Mucosa of descending colon (tissue), 3 donors: ENCODE measurements at regions not wholly inside any gene's neighbourhood (a gene's known extent, or its start where the extent isn't known, plus 50 kb on each side); places are given as distances from the start of the nearest gene placed in this dataset.

ENCODE experiments used
- ATAC-seq: fragments of 200-7000 bp; cut with Tn5 transposase; one replicate; pipeline ENCODE4 v1.9.1; 2020; ENCODE audit warnings: mild to moderate bottlenecking, moderate library complexity
- DNase-seq, 3 donors: peaks; one replicate each; pipeline ENCODE4 v3.0.0-alpha.2; 2020
- H3K36me3 ChIP-seq: fragments of 200-600 bp; one replicate; pipeline ENCODE4 v1.8.0; 2021; ENCODE audit warnings: low read depth, mild to moderate bottlenecking
- H3K4me1 ChIP-seq: fragments of 200-600 bp; one replicate; pipeline ENCODE4 v1.8.0; 2021; ENCODE audit warnings: low read depth, mild to moderate bottlenecking
- H3K4me3 ChIP-seq: fragments of 200-600 bp; one replicate; pipeline ENCODE4 v1.8.0; 2021; ENCODE audit warnings: mild to moderate bottlenecking
- H3K9me3 ChIP-seq: fragments of 200-600 bp; one replicate; pipeline ENCODE4 v1.8.0; 2021; ENCODE audit warnings: mild to moderate bottlenecking
- intact Hi-C, 2 donors: fragments of 100-400 bp; cut with DNase I in 1 of 2; cut with micrococcal nuclease in 1 of 2; formaldehyde crosslinking; loops; one replicate each; pipeline versions ENCODE4 v1.11.0 to v1.11.1; 2022; cut with DNase I, micrococcal nuclease
- TF ChIP-seq, protein P1 (sequence below): fragments of 200-600 bp; IDR thresholded peaks from one replicate; pipeline ENCODE4 v1.8.0; 2022; ENCODE audit warnings: antibody characterized with exemption, mild to moderate bottlenecking
- donor health status: DM: no; HTN: no; CAD: no; lungs with moderate emphysema.
- donor health status: DM: no; HTN: no; CAD: no.
- donor health status: DM: no; HTN: yes; CAD: no.

DNA sequence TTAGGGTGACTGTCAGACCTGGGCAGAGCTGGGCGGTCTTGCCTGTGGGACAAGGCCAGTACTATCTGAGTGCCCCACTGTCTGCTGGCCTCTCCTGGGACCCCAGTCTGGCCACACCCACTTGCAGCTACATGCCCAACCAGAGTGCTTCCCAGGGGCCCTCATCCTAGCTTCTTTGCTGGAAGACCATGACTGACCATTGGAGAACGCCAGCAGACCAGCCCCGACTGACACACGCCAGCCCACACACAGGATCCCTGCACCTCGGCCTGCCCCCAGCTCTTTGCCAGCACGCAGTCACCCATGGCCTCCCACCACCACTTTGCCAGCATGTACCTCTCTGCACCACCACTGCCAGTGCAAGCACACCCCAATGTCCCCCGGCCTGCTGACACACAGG, 585.7 kb downstream of the ZNF674 start:
- TF ChIP-seq, protein P1, sequence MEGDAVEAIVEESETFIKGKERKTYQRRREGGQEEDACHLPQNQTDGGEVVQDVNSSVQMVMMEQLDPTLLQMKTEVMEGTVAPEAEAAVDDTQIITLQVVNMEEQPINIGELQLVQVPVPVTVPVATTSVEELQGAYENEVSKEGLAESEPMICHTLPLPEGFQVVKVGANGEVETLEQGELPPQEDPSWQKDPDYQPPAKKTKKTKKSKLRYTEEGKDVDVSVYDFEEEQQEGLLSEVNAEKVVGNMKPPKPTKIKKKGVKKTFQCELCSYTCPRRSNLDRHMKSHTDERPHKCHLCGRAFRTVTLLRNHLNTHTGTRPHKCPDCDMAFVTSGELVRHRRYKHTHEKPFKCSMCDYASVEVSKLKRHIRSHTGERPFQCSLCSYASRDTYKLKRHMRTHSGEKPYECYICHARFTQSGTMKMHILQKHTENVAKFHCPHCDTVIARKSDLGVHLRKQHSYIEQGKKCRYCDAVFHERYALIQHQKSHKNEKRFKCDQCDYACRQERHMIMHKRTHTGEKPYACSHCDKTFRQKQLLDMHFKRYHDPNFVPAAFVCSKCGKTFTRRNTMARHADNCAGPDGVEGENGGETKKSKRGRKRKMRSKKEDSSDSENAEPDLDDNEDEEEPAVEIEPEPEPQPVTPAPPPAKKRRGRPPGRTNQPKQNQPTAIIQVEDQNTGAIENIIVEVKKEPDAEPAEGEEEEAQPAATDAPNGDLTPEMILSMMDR, result no peak
- intact Hi-C loops, result no loop called here
- ATAC-seq, result no peak

DNA sequence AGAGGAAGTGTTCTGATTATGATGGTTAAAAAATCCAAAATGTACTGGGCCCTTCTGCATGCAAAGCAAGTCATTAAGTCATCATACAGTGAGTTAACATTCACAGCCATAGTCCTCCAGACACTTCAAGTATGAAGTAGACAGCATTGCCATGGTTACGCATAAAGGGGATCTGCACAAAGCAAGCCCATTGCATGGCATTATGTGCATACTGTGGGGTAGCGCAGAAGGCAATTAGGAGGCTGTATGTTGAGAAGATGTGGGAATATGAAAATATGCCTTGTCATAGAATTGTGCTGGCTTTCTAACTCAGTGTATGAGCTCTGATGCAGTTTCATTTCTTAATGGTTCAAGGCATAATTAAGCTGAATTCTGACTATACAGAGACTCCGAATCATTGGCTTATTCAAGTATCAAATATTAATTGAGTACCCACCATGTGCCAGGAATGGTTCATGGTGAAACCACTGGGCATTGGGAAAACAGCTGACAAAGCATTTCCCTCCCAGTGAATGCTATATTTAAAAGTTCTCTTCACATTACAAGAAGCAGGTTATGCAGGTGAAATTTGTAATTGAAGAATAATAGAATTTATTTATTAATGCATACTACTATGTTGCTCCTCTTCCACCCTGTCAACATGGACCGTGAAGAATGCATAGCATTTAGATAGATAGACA, 588.9 kb downstream of the ZNF674 start:
- ATAC-seq, result no peak
- TF ChIP-seq, protein P1, result no peak
- DNase-seq, result no peak

More for the DNA sequence above, 585.7 kb downstream of the ZNF674 start:
- H3K4me3 ChIP-seq, result no peak overlapping the region
- no peaks in the 10 kb centered on the region for H3K9me3 ChIP-seq
- H3K36me3 ChIP-seq, result no peaks in the 10 kb centered on the region
- no peak for DNase-seq
- no peaks in the 10 kb centered on the region for H3K4me1 ChIP-seq

GRCh38 chrX:45955661-45956060, 589.6 kb downstream of the ZNF674 start:
- intact Hi-C loops, result no loop called here
- H3K9me3 ChIP-seq, result no peaks in the 10 kb centered on the region
- TF ChIP-seq, protein P1, result no peak

More for the DNA sequence above, 588.9 kb downstream of the ZNF674 start:
- Histone ChIP-seq H3K4me3 (no peak overlapping the region), H3K9me3 (no peaks in the 10 kb centered on the region), H3K4me1 (no peaks in the 10 kb centered on the region), H3K36me3 (no peaks in the 10 kb centered on the region)
- intact Hi-C loops, result no loop called here

DNA sequence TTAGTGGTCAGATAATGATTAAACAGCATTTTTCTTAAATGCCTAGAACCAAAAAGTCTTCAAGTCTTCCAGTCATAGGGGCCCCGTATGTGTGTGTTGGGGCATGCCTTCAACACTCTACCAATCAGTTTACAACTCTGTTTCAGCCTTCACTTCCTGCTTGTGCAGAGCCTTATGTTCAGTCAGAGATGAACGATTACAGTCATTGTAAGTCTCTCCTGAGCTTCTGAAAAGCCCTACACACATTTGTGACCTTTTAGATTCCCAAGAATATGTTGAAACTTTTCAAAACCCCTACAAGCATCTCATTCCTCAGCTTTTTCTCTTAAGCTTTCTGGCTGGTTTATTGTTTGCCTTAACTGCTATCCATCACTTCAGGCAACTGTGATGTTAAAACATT, 591.2 kb downstream of the ZNF674 start:
- no peak overlapping the region for H3K4me3 ChIP-seq
- H3K4me1 ChIP-seq, result no peaks in the 10 kb centered on the region
- DNase-seq (no peak), ATAC-seq (no peak)
- intact Hi-C loops, result no loop called here
- TF ChIP-seq, protein P1, result no peak
- H3K36me3 ChIP-seq, result no peaks in the 10 kb centered on the region
- H3K9me3 ChIP-seq, result no peaks in the 10 kb centered on the region

More at GRCh38 chrX:45955661-45956060, 589.6 kb downstream of the ZNF674 start:
- ATAC-seq, result no peak
- DNase-seq, result no peak
- Histone ChIP-seq H3K4me1 (no peaks in the 10 kb centered on the region), H3K36me3 (no peaks in the 10 kb centered on the region), H3K4me3 (no peak overlapping the region)

- DNase-seq (no peak), ATAC-seq (no peak)
- H3K9me3 ChIP-seq, result no peaks in the 10 kb centered on the region
- no peaks in the 10 kb centered on the region for H3K36me3 ChIP-seq
- H3K4me1 ChIP-seq, result no peaks in the 10 kb centered on the region
- H3K4me3 ChIP-seq, result no peak overlapping the region
- TF ChIP-seq, protein P1, result no peak
- intact Hi-C loops, result no loop called here
Measured at GRCh38 chrX:45952030-45952429, 593.2 kb downstream of the ZNF674 start.
